Spinal cord (tissue), 9 donors: ENCODE measurements at regions not wholly inside any gene's neighbourhood (a gene's known extent, or its start where the extent isn't known, plus 50 kb on each side); places are given as distances from the start of the nearest gene placed in this dataset.

Experiments used
- DNase-seq, 6 donors: peaks; one replicate each; pipeline versions ENCODE4 v3.0.0 to v3.0.0-alpha.2; 2013 to 2015; ENCODE audit warnings: low spot score in 6 of 6, low read depth in 4 of 6
- H3K27ac ChIP-seq: one replicate; pipeline ENCODE4 v1.5.1; 2013; ENCODE audit warnings: low read depth, low read length, control low read depth
- H3K27me3 ChIP-seq: one replicate; pipeline ENCODE4 v1.6.1; 2013; ENCODE audit warnings: low read length; ENCODE audit not compliant: control insufficient read depth, insufficient read depth
- H3K36me3 ChIP-seq: one replicate; pipeline ENCODE4 v1.6.1; 2013; ENCODE audit warnings: low read length; ENCODE audit not compliant: control insufficient read depth, insufficient read depth
- H3K4me1 ChIP-seq: one replicate; pipeline ENCODE4 v1.6.1; 2013; ENCODE audit warnings: low read length; ENCODE audit not compliant: control insufficient read depth, insufficient read depth
- H3K4me3 ChIP-seq: one replicate; pipeline ENCODE4 v1.5.1; 2013; ENCODE audit warnings: low read depth, low read length, control low read depth
- H3K9me3 ChIP-seq: one replicate; pipeline ENCODE4 v1.6.1; 2013; ENCODE audit warnings: low read length; ENCODE audit not compliant: control insufficient read depth, insufficient read depth
- WGBS: methylation state at CpG from one replicate; pipeline ENCODE4 v1.1.5; 2013; ENCODE audit warnings: missing lambda C conversion rate; ENCODE audit not compliant: insufficient coverage; 5-methylcytosine and 5-hydroxymethylcytosine counted together
- donor health status: healthy.

GRCh38 chr2:100655936-100656534, 93.2 kb downstream of the PDCL3 start:
- Histone ChIP-seq H3K4me1 (no peaks in the 10 kb centered on the region), H3K27me3 (no peaks in the 10 kb centered on the region), H3K27ac (no peak overlapping the region), H3K4me3 (no peak overlapping the region), H3K36me3 (no peaks in the 10 kb centered on the region), H3K9me3 (no peaks in the 10 kb centered on the region)
- WGBS, result 83% methylated on average over 2 of the region's 5 CpGs
- DNase-seq, result no peak

- DNase-seq, result no peak
Measured at GRCh38 chr2:100658017-100658416, 95.2 kb downstream of the PDCL3 start.

GRCh38 chr2:100660851-100661584, 98.2 kb downstream of the PDCL3 start:
- H3K27ac ChIP-seq, result no peak overlapping the region
- H3K4me3 ChIP-seq, result no peak overlapping the region
- WGBS, result 93% methylated on average over 11 of the region's 12 CpGs
- no peaks in the 10 kb centered on the region for H3K9me3 ChIP-seq
- DNase-seq, result no peak
- H3K27me3 ChIP-seq, result no peaks in the 10 kb centered on the region
- H3K4me1 ChIP-seq, result no peaks in the 10 kb centered on the region
- H3K36me3 ChIP-seq, result no peaks in the 10 kb centered on the region

More at GRCh38 chr2:100658017-100658416, 95.2 kb downstream of the PDCL3 start:
- no CpG with 5 or more reads among the region's 4 CpGs for WGBS
- Histone ChIP-seq H3K36me3 (no peaks in the 10 kb centered on the region), H3K4me1 (no peaks in the 10 kb centered on the region), H3K27ac (no peak overlapping the region), H3K4me3 (no peak overlapping the region), H3K9me3 (no peaks in the 10 kb centered on the region), H3K27me3 (no peaks in the 10 kb centered on the region)

- Histone ChIP-seq H3K27me3 (no peaks in the 10 kb centered on the region), H3K36me3 (no peaks in the 10 kb centered on the region), H3K4me3 (no peak overlapping the region), H3K27ac (no peak overlapping the region), H3K9me3 (no peaks in the 10 kb centered on the region), H3K4me1 (no peaks in the 10 kb centered on the region)
- DNase-seq, result no peak
- WGBS, result 94% methylated on average over 6 of the region's 7 CpGs
Measured at GRCh38 chr2:100662866-100663265, 100.1 kb downstream of the PDCL3 start.

GRCh38 chr2:100664021-100664755, 101.4 kb downstream of the PDCL3 start:
- H3K4me3 ChIP-seq, result no peak overlapping the region
- DNase-seq, result no peak
- 95% methylated on average over 18 of the region's 23 CpGs for WGBS
- H3K4me1 ChIP-seq, result no peaks in the 10 kb centered on the region
- no peak overlapping the region for H3K27ac ChIP-seq
- no peaks in the 10 kb centered on the region for H3K36me3 ChIP-seq
- H3K9me3 ChIP-seq, result no peaks in the 10 kb centered on the region
- no peaks in the 10 kb centered on the region for H3K27me3 ChIP-seq

- DNase-seq, result no peak
- no peaks in the 10 kb centered on the region for H3K36me3 ChIP-seq
- no peak overlapping the region for H3K4me3 ChIP-seq
- H3K27me3 ChIP-seq, result no peaks in the 10 kb centered on the region
- no peaks in the 10 kb centered on the region for H3K9me3 ChIP-seq
- no peaks in the 10 kb centered on the region for H3K4me1 ChIP-seq
- H3K27ac ChIP-seq, result no peak overlapping the region
- 56% methylated on average over 2 of the region's 2 CpGs for WGBS
Measured at GRCh38 chr2:100664756-100665101, 101.9 kb downstream of the PDCL3 start.

- no CpG with 5 or more reads among the region's 4 CpGs for WGBS
- no peaks in the 10 kb centered on the region for H3K27me3 ChIP-seq
Measured at GRCh38 chr2:100666996-100667395, 104.2 kb downstream of the PDCL3 start.

GRCh38 chr2:100667801-100668200, 105.0 kb downstream of the PDCL3 start:
- Histone ChIP-seq H3K27me3 (no peaks in the 10 kb centered on the region), H3K4me1 (no peaks in the 10 kb centered on the region), H3K9me3 (no peaks in the 10 kb centered on the region), H3K4me3 (no peak overlapping the region), H3K36me3 (no peaks in the 10 kb centered on the region), H3K27ac (no peak overlapping the region)
- 96% methylated on average over 7 of the region's 7 CpGs for WGBS
- no peak for DNase-seq

More at GRCh38 chr2:100666996-100667395, 104.2 kb downstream of the PDCL3 start:
- Histone ChIP-seq H3K4me3 (no peak overlapping the region), H3K4me1 (no peaks in the 10 kb centered on the region), H3K9me3 (no peaks in the 10 kb centered on the region), H3K27ac (no peak overlapping the region), H3K36me3 (no peaks in the 10 kb centered on the region)
- DNase-seq, result no peak

- Histone ChIP-seq H3K27me3 (no peaks in the 10 kb centered on the region), H3K36me3 (no peaks in the 10 kb centered on the region), H3K27ac (no peak overlapping the region), H3K4me3 (no peak overlapping the region), H3K4me1 (peaks cover 6% of the 10 kb centered on the region), H3K9me3 (no peaks in the 10 kb centered on the region)
- no peak for DNase-seq
- WGBS, result 86% methylated on average over 5 of the region's 5 CpGs
Measured at GRCh38 chr2:100670232-100670631, 107.4 kb downstream of the PDCL3 start.
